GM23338 (cell line): ENCODE measurements at regions not wholly inside any gene's neighbourhood (a gene's known extent, or its start where the extent isn't known, plus 50 kb on each side); places are given as distances from the start of the nearest gene placed in this dataset.

Experiments used
- CREB1 ChIP-seq: fragments of 250-450 bp; sonication (Bioruptor Pico); IDR thresholded peaks from 2 replicates; pipeline ENCODE4 v1.5.0; 2020; ENCODE audit warnings: low read depth, mild to moderate bottlenecking, moderate library complexity
- EZH2 ChIP-seq: fragments of 200-600 bp; sonication (generic); IDR thresholded peaks from one replicate; pipeline ENCODE4 v1.8.0; 2017; ENCODE audit warnings: antibody characterized with exemption, mild to moderate bottlenecking, low read depth; ENCODE audit not compliant: unreplicated experiment
- JUNB ChIP-seq: IDR thresholded peaks from one replicate; pipeline ENCODE4 v1.6.1; 2016; ENCODE audit warnings: antibody characterized with exemption; ENCODE audit not compliant: unreplicated experiment
- NANOG ChIP-seq: IDR thresholded peaks from 2 replicates; pipeline ENCODE4 v1.6.1; 2016; ENCODE audit warnings: antibody characterized with exemption, borderline replicate concordance
- POLR2AphosphoS5 ChIP-seq: IDR thresholded peaks from 2 replicates; pipeline ENCODE4 v1.6.1; 2016; ENCODE audit warnings: antibody characterized with exemption, low read depth
- STAT1 ChIP-seq: IDR thresholded peaks from one replicate; pipeline ENCODE4 v1.6.1; 2016; ENCODE audit warnings: antibody characterized with exemption; ENCODE audit not compliant: unreplicated experiment
- ZNF114 ChIP-seq: fragments of 250-450 bp; sonication (Bioruptor Pico); IDR thresholded peaks from 2 replicates; pipeline ENCODE4 v1.5.0; 2020; ENCODE audit warnings: mild to moderate bottlenecking, moderate library complexity
- TF ChIP-seq, protein P1 (sequence below): fragments of 250-450 bp; sonication (Bioruptor Pico); IDR thresholded peaks from 2 replicates; pipeline ENCODE4 v1.5.0; 2020; ENCODE audit warnings: mild to moderate bottlenecking, moderate library complexity
- TF ChIP-seq, protein P2 (sequence below): IDR thresholded peaks from one replicate; pipeline ENCODE4 v1.6.1; 2018; ENCODE audit warnings: antibody characterized with exemption; ENCODE audit not compliant: unreplicated experiment

DNA sequence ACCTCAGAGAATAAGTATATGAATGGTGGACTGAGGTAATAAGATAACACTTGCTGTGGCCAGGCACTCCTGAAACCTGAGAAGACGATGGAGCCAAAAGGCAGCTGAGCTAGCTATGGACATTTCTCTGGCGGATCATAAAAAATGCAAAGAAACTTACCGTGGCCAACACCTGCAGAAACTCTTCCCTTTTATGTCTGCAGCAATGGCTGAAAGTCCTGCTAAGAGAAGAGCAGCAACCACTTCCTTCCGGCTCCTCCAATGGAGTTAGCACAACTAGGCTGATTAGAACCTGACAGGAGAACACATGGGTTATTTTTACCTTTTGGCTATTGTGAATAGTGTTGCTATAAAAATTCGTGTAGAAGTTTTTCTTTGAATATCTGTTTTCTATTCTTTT is 76.0 kb upstream of the MAGEB16 start (continued):
- TF ChIP-seq, protein P1, sequence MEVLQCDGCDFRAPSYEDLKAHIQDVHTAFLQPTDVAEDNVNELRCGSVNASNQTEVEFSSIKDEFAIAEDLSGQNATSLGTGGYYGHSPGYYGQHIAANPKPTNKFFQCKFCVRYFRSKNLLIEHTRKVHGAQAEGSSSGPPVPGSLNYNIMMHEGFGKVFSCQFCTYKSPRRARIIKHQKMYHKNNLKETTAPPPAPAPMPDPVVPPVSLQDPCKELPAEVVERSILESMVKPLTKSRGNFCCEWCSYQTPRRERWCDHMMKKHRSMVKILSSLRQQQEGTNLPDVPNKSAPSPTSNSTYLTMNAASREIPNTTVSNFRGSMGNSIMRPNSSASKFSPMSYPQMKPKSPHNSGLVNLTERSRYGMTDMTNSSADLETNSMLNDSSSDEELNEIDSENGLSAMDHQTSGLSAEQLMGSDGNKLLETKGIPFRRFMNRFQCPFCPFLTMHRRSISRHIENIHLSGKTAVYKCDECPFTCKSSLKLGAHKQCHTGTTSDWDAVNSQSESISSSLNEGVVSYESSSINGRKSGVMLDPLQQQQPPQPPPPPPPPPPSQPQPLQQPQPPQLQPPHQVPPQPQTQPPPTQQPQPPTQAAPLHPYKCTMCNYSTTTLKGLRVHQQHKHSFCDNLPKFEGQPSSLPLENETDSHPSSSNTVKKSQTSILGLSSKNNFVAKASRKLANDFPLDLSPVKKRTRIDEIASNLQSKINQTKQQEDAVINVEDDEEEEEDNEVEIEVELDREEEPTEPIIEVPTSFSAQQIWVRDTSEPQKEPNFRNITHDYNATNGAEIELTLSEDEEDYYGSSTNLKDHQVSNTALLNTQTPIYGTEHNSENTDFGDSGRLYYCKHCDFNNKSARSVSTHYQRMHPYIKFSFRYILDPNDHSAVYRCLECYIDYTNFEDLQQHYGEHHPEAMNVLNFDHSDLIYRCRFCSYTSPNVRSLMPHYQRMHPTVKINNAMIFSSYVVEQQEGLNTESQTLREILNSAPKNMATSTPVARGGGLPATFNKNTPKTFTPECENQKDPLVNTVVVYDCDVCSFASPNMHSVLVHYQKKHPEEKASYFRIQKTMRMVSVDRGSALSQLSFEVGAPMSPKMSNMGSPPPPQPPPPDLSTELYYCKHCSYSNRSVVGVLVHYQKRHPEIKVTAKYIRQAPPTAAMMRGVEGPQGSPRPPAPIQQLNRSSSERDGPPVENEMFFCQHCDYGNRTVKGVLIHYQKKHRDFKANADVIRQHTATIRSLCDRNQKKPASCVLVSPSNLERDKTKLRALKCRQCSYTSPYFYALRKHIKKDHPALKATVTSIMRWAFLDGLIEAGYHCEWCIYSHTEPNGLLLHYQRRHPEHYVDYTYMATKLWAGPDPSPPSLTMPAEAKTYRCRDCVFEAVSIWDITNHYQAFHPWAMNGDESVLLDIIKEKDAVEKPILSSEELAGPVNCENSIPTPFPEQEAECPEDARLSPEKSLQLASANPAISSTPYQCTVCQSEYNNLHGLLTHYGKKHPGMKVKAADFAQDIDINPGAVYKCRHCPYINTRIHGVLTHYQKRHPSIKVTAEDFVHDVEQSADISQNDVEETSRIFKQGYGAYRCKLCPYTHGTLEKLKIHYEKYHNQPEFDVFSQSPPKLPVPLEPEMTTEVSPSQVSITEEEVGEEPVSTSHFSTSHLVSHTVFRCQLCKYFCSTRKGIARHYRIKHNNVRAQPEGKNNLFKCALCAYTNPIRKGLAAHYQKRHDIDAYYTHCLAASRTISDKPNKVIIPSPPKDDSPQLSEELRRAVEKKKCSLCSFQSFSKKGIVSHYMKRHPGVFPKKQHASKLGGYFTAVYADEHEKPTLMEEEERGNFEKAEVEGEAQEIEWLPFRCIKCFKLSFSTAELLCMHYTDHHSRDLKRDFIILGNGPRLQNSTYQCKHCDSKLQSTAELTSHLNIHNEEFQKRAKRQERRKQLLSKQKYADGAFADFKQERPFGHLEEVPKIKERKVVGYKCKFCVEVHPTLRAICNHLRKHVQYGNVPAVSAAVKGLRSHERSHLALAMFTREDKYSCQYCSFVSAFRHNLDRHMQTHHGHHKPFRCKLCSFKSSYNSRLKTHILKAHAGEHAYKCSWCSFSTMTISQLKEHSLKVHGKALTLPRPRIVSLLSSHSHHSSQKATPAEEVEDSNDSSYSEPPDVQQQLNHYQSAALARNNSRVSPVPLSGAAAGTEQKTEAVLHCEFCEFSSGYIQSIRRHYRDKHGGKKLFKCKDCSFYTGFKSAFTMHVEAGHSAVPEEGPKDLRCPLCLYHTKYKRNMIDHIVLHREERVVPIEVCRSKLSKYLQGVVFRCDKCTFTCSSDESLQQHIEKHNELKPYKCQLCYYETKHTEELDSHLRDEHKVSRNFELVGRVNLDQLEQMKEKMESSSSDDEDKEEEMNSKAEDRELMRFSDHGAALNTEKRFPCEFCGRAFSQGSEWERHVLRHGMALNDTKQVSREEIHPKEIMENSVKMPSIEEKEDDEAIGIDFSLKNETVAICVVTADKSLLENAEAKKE: no peak
- no peak for TF ChIP-seq CREB1 (CRISPR knock-in tag)
- no peak for TF ChIP-seq JUNB
- no peak for TF ChIP-seq POLR2AphosphoS5
- TF ChIP-seq, protein P2, sequence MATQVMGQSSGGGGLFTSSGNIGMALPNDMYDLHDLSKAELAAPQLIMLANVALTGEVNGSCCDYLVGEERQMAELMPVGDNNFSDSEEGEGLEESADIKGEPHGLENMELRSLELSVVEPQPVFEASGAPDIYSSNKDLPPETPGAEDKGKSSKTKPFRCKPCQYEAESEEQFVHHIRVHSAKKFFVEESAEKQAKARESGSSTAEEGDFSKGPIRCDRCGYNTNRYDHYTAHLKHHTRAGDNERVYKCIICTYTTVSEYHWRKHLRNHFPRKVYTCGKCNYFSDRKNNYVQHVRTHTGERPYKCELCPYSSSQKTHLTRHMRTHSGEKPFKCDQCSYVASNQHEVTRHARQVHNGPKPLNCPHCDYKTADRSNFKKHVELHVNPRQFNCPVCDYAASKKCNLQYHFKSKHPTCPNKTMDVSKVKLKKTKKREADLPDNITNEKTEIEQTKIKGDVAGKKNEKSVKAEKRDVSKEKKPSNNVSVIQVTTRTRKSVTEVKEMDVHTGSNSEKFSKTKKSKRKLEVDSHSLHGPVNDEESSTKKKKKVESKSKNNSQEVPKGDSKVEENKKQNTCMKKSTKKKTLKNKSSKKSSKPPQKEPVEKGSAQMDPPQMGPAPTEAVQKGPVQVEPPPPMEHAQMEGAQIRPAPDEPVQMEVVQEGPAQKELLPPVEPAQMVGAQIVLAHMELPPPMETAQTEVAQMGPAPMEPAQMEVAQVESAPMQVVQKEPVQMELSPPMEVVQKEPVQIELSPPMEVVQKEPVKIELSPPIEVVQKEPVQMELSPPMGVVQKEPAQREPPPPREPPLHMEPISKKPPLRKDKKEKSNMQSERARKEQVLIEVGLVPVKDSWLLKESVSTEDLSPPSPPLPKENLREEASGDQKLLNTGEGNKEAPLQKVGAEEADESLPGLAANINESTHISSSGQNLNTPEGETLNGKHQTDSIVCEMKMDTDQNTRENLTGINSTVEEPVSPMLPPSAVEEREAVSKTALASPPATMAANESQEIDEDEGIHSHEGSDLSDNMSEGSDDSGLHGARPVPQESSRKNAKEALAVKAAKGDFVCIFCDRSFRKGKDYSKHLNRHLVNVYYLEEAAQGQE: no peak
- TF ChIP-seq STAT1: no peak
- TF ChIP-seq NANOG: no peak
- no peak for TF ChIP-seq ZNF114 (CRISPR knock-in tag)
- no peak for TF ChIP-seq EZH2
